NCI-H128 (cell line): ENCODE measurements at regions not wholly inside any gene's neighbourhood (a gene's known extent, or its start where the extent isn't known, plus 50 kb on each side); places are given as distances from the start of the nearest gene placed in this dataset.

Experiments used
- DNase-seq: peaks from one replicate; lab custom pipeline; 2025; ENCODE audit not compliant: unreplicated experiment; lab: John Stamatoyannopoulos, UW

GRCh38 chr5:89996890-89997289 is 412.7 kb downstream of the CETN3 start:
- DNase-seq: no peak

DNA sequence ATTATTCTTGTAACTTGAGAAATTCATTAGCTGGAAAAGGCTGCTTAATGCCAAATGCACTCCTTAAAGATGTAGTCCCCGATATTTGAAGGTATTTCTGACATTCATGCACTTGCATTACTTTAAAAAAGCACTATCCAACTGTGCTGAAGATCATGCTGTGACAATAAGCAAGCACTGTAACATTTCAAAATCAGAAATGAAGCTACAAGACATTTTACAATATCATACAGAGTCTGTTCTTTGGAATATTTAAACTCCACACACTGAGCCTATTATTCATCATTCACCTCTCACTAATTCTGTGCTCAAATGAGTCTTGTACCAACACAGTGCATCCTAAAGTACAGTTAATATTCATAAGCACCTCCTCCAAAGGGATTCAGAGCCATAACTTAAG is 413.2 kb downstream of the CETN3 start:
- DNase-seq: no peak

- no peak for DNase-seq
These were observed 415.3 kb downstream of the CETN3 start for GRCh38 chr5:89994266-89994665.

GRCh38 chr5:89992201-89992600 is 417.4 kb downstream of the CETN3 start:
- no peak for DNase-seq

- DNase-seq: no peak
These were observed 418.0 kb downstream of the CETN3 start for GRCh38 chr5:89991592-89991991.

GRCh38 chr5:89989776-89990175 is 419.8 kb downstream of the CETN3 start:
- DNase-seq: no peak

- DNase-seq: no peak
These were observed 420.4 kb downstream of the CETN3 start for GRCh38 chr5:89988998-89989655.

- no peak for DNase-seq
These were observed 421.3 kb downstream of the CETN3 start for GRCh38 chr5:89988129-89988810.

DNA sequence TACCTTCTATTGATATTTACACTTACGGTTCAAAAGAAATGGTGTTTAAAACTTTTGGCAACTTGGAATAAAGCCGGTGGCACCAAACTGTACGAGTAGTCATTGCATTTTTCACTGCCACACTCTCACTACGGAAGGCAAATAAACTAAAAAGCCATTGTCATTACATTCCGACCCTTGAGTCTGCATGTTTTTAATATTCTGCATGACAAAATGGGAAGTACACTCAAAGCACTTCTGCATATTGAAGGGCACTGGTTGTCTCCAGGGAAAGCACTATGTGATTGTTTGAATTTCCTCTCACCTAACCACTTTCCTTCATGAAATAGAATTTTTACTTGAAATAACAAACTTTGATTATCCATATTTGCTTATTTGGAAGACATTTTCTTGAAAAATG is 426.3 kb downstream of the CETN3 start:
- DNase-seq: no peak

- DNase-seq: no peak
These were observed 427.4 kb downstream of the CETN3 start for GRCh38 chr5:89981878-89982773.

DNA sequence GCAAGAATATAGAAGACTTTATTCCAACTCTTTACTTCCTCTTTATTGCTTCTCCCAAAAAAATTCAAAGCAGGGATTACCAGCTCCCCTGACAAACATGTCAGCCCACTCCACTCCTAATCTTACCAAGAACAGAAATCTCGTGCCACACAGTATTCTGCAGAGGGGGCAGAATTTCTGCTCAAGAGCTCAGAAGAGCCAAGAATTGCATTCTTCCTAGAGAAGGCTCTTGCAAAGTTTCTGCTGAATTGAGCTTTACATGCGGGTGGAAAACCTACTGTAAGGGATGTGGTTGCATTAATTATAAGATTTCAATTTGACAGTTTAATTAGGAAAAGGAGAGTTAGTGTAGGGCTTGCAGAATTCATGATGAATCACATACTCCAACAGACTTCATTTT is 428.5 kb downstream of the CETN3 start:
- DNase-seq: no peak

- no peak for DNase-seq
These were observed 436.0 kb downstream of the CETN3 start for GRCh38 chr5:89973516-89973915.

DNA sequence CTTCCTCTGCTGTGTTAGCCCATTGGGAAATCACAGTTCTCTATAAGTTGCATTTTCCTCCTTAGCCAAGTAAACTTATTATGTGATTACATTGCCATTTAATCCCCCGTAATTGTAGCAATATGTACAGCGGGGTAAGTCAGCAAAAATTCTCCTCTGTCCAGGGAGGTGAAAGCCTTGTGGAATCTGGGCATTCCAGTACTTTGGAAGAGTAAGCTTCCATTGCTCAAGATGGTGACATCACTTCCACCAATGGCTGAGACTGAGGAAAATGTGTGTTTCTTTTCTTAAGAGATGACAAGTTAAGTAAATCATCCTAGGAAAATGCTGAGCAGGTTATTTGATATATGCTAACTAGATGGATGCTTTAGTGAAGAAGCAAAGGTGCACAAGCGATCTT is 436.7 kb downstream of the CETN3 start:
- DNase-seq: no peak

DNA sequence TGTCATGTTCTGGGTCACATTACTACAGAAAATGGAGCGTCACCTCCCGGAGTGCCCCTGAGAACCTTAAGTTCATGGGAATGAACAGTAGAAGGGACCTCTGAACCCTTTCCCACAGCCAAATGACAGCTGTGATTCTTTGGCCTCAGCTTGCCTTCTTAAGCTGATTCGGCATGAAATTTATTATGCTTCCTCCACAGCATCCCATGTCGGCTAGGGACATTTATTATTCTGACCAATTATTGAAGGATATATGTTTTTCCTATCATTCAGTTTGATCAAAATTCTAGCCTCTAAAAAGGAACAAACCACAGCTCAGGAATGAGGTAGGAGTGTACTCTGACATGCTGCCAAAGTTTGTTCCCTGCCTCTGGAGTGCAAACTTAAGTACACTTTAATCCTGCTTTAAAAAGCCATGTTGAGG is 440.6 kb downstream of the CETN3 start:
- DNase-seq: no peak

DNA sequence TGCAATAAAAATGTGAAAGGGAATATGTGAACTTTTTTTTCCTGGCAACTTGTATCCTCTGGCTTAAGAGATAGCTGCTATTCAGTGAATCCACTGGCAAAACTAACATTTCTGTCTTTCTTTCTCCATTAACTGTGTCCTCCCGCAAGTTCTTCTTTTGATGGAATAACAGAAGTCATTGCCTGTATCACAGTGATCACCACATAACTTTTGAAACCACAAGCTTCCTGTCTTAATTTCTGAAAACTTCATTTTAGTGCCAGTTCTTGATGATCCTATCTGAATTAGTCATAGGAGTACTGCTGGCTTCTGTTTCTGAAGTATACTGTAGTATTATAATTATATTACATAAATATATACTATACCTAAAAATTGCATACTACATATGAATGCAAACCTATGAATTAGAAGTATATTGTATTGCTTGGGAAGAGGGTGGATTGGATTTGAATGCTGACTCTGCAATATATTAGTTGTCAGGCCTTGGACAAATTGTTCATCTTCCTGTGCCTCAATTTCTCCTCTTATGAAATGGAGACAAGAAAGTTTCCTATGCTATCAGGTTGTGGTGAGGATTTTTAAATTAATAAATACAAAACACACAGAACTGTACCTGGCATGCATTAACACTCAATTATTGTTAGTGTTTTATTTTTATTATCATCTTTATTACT is 441.6 kb downstream of the CETN3 start:
- no peak for DNase-seq

- DNase-seq: no peak
These were observed 452.7 kb downstream of the CETN3 start for GRCh38 chr5:89956838-89957237.

DNA sequence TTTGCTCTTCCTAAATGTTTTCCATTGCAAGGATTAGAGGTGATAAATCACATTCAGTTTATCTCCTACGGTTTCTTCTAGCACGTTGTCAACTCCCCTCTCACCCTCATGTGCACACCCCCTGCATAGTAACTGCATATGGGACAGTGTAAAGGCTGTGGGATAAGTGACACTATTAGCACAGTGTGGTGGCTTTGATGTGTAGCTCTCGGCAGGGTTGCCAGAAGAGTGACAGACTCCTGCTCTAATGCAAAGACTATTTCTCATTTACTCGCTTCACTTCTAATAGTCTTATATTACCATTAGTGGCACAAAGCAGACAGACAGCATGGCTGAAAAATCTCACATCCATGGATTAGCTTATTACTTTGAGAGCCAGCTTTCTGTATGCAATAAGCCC is 454.6 kb downstream of the CETN3 start:
- DNase-seq: no peak

GRCh38 chr5:89951876-89952275 is 457.7 kb downstream of the CETN3 start:
- DNase-seq: no peak

DNA sequence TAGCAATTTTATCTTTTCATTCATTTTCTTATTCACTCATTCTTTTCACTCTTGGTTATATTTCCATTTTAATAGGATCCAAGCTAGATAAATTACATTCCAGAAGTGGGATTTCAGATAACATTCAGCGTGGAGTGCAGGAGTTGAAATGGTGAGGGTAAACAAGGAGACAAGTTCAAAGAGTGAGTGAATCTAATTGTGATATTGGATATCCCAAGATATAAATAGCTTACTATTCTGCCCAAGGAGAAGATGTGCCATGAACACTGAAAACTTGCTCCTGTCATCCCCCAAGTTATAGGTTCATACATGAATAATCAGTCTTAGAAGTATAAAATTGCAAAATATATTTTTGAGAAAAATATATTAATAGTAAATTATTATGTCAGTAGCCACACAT is 459.3 kb downstream of the CETN3 start:
- no peak for DNase-seq

DNA sequence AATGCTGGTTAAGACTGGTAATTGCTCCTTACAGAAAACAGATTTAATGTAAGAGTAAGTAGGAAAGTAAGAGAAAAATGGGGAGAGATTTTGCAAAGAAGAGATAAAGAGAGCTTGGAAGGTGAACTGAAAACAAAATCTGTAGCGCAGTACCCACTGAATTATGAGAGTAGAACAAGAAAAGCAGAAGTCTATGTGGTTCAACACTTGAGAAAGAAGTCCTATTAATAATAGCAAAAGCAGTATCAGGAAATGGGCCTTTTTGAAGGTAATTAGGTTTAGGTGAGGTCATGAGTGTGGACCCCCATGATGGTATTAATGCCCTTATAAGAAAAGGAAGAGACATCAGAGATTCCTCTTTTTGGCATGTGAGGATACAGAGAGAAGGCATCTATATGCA is 460.6 kb downstream of the CETN3 start:
- no peak for DNase-seq

DNA sequence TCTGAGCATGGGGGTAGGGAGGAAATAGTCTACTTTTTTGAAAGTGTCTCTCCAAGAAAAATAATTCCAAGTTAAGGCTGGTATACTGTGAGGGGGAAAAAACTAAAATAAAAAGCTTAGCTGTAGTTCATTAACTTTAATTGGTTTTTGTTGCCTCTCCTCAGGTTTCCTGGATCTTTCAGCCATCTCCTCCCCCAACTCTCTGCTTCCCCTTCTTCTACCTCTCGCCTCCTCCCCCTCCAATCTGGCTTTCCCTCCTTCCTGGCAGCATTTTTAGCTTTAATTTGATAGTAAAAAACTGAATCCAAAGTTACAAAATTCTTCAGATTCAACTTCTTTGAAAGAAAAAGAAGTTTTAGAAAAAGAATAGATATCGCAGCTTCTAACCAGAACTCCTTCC is 462.6 kb downstream of the CETN3 start:
- no peak for DNase-seq
